Transverse colon (tissue), 4 donors: ENCODE measurements at regions not wholly inside any gene's neighbourhood (a gene's known extent, or its start where the extent isn't known, plus 50 kb on each side); places are given as distances from the start of the nearest gene placed in this dataset.

Experiments
- CTCF ChIP-seq, 5 experiments: fragments of 200-600 bp in 3 of 5; fragments of 450-650 bp in 2 of 5; sonication (generic) in 3 of 5; IDR thresholded peaks; 1 replicate in 2 of 5; 2 replicates in 3 of 5; pipeline ENCODE4 v1.5.1; 2016 to 2017; ENCODE audit warnings: antibody characterized with exemption in 5 of 5, inconsistent platforms in 3 of 5, mild to moderate bottlenecking in 2 of 5, moderate library complexity in 1 of 5
- EP300 ChIP-seq: sonication (generic); formaldehyde crosslinking; IDR thresholded peaks from one replicate; pipeline ENCODE4 v1.6.1; 2017; ENCODE audit warnings: antibody characterized with exemption, low read depth
- POLR2A ChIP-seq: fragments of 450-650 bp; IDR thresholded peaks from one replicate; pipeline ENCODE4 v1.6.1; 2016; ENCODE audit warnings: antibody characterized with exemption, mild to moderate bottlenecking, moderate library complexity
- POLR2AphosphoS5 ChIP-seq, 3 donors: sonication (generic); formaldehyde crosslinking; IDR thresholded peaks; one replicate each; pipeline ENCODE4 v1.6.1; 2016; ENCODE audit warnings: antibody characterized with exemption in 3 of 3

GRCh38 chr17:70929226-70929625 lies 759.9 kb downstream of the KCNJ2 start:
- no peak for TF ChIP-seq CTCF (IDR thresholded peaks at IDR 0.05)
- TF ChIP-seq POLR2A: no peak
- no peak for TF ChIP-seq POLR2AphosphoS5 (IDR thresholded peaks at IDR 0.05)
- no peak for TF ChIP-seq EP300
